ENCODE measurements at regions not wholly inside any gene's neighbourhood (a gene's known extent, or its start where the extent isn't known, plus 50 kb on each side); places are given as distances from the start of the nearest gene placed in this dataset.

DNA sequence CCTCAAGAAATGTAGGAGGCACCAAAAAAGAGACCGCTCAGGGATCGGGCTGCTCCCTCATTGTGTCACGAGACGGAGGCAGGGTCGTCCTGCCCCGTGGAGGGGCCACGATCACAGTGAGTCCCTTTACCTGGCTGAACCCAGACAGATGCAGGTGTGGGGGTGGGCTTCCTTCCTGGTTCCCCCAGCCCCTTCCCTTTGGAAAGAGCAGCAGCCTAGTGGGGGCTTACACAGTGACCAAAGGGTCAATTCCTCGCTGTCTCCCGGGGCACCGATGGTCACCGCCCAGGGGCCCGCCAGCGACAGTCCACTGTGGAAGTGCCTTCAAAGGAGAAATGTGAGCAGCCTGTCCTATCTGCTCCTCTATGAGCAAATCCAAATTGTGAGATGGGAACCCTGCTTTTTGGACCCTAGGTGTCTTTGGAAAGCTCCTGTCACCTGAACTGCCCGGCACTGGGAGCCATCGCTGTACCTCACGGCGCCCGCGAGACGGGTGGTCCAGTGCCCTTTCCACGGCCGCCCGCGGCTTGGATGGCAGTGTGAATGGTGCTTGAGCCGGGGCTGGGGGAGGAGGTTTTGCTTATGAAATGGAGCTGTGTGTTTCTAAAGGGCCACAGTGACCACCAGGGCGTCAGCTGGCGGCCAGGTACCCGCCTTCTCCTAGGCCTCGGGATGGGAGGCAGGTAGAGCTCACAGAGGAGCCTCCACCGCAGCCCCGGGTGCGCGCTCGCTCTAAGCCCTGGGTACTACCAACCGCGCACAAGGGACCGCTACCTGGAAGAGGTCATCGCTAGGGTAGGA, 155.7 kb downstream of the KLF13 start:
- TF ChIP-seq CTCF (IDR thresholded peaks at IDR 0.05): no peak
- TF ChIP-seq POLR2A (IDR thresholded peaks at IDR 0.05): no peak
- TF ChIP-seq POLR2AphosphoS5 (IDR thresholded peaks at IDR 0.05): no peak

All from prostate gland (tissue), 2 donors.